IPS-18c (cell line): ENCODE measurements at regions not wholly inside any gene's neighbourhood (a gene's known extent, or its start where the extent isn't known, plus 50 kb on each side); places are given as distances from the start of the nearest gene placed in this dataset.
"Not testable (repeated sequence)": the region's sequence is repeated elsewhere in the genome, so short reads cannot be mapped to it uniquely, and the experiment has no call there.

Source experiments
- H3K4me3 ChIP-seq: 2 replicates; pipeline ENCODE4 v1.7.0; 2013; ENCODE audit warnings: low read depth, mild to moderate bottlenecking, low read length, moderate library complexity; ENCODE audit not compliant: insufficient read depth
- H3K9me3 ChIP-seq: one replicate; pipeline ENCODE4 v1.6.1; 2013; ENCODE audit warnings: mild to moderate bottlenecking, low read length, moderate library complexity; ENCODE audit not compliant: control insufficient read depth, insufficient read depth

DNA sequence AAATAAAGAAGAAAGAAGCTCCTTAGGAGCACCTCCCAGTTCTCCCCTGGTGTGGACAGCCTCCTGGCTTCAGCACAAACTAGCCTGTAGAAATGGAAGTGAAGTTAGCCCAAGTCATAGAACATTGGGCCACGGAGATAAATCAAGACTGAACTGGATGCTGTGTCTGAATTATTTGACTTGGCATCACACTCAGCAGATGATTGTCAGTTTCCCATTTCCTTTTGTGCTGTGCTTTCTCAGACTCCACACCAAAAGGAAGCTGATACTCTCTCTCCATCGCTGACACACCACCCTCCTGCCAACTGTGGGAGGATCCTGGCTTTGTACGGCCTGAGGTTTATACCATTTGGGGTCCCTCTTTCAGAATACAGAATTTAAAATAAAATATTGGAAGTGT, 209.8 kb downstream of the TFAP2A start:
- Histone ChIP-seq H3K4me3 (no peak overlapping the region), H3K9me3 (no peaks in the 10 kb centered on the region)

DNA sequence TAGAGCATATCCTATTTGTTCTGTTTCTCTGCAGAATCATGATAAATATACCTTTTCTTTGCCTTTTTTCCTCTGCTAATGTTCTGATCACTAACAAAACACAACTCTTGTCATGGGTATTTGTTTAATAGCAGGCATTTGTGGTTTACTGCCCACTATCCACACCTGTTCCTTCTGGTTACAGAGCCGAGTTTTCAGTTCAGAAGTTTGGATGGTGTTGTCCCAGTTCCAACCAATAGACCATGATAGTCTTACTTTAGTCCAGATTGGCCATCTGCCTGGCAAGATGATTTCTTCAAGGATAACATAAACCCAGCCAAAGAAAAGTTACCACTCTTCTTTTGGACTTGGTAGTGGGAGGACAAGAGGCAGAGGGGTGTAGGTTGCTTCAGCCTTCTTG, 211.2 kb downstream of the TFAP2A start:
- Histone ChIP-seq H3K4me3 (no peak overlapping the region), H3K9me3 (no peaks in the 10 kb centered on the region)

DNA sequence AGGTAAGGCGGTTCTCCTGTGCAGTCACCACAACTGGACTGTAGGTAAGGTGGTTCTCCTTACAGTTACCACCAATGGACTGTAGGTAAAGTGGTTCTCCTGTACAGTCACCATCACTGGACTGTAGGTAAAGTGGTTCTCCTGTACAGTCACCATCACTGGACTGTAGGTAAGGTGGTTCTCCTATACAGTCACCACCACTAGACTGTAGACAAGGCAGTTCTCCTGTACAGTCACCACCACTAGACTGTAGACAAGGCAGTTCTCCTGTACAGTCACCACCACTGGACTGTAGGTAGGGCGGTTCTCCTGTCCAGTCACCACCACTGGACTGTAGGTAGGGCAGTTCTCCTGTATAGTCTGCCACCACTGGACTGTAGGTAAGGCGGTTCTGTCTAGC, 212.3 kb downstream of the TFAP2A start:
- H3K4me3 ChIP-seq = no peak overlapping the region
- no peaks in the 10 kb centered on the region for H3K9me3 ChIP-seq

DNA sequence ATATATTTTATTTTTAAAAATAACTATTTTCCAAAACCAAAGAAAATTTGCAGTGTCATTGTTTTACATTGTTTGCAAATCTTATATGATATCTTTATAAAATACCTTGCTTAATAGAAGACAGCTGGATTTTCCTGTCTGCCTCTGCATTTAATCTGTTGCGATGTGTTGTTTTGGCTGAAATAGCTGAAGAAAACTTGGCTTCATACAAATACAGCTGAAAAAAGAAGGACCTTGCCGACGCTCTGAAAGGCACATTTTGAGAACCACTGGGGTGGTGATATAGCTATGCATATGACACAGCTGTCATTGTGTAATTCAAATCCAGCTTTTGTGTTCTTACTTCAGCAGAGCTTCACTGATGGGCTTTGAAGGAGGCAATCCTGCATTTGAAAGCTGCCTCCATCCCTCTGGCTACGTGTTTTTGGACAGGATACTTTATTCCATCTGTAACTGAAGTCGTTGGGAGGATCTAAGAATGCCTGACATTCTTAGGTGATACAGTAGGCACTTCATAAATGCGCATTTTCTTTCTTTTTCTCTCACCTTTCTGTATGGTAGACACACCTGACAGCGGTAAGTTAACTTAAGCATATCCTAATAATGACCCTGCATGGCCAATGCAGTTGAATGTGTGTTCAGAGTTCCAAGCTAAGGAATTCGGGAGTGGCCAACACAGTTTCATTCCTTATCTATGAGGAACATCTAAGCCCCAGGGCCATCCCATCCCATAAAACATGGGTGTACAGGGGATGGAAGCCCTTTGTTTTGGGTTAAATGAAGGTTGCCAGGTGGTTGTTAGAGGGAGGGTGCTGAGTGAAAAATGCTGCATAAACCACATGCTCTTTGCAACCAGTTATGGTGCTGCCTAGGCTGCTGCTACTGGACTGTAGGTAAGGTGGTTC, 213.0 kb downstream of the TFAP2A start:
- Histone ChIP-seq H3K9me3 (no peaks in the 10 kb centered on the region), H3K4me3 (no peak overlapping the region)

DNA sequence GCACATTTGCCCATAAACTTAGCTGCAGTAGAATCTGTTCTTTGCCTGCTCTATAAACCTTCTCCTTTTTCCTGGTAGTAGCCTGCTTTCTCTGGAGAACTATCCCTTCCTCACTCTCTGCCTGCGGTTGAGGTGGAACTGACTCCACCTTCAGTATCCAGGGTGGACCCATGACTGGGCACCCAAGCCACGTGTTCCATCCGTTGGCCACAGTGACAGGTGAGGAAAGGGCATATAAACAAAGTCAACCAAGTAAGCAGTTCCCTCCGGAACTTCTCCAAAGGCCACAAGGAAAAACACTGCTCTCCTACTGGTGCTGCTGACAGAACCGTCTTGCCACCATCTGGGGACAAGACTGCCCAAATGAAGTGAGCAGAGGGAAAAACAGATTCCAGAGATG, 218.8 kb downstream of the TFAP2A start:
- Histone ChIP-seq H3K4me3 (no peak overlapping the region), H3K9me3 (no peaks in the 10 kb centered on the region)

DNA sequence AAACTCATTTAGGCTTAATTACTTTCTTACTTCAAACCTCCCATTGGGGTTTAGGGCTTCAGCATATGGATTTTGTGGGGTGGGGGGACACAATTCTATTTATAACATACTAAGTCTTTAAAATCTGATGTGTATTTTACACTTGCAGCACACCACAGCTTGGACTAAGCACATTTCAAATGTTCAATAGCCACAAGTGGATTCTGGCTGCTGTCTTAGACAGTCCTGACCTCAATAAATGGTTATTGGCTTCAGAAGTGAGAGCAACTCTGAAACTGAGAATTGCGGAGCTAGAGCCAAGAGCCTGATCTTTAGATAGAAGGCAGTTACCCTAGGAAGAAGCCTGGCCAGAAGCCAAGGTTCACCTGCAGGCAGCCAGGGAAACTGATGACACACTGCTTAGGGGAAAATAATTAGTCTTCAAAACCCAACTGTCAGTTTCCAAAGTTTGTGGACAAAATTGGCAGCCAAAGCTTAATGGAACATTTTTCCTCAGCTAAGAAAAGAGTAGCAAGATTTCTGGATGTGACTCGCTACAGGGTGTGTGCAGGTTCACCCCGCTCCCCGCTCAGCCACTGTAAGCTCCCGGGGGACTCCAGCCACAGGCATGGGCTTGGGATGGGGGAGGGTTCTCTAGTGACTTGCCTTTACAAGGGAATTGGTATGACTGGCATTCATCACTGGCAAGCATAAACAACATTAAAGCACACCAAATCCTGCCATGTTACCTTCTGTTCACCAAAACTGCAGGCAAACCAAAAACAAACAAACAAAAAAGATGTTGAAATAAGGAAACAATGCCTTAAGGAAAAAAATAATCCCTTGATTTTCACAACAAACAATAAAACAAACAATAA, 219.8 kb downstream of the TFAP2A start:
- no peaks in the 10 kb centered on the region for H3K9me3 ChIP-seq
- H3K4me3 ChIP-seq = no peak overlapping the region

DNA sequence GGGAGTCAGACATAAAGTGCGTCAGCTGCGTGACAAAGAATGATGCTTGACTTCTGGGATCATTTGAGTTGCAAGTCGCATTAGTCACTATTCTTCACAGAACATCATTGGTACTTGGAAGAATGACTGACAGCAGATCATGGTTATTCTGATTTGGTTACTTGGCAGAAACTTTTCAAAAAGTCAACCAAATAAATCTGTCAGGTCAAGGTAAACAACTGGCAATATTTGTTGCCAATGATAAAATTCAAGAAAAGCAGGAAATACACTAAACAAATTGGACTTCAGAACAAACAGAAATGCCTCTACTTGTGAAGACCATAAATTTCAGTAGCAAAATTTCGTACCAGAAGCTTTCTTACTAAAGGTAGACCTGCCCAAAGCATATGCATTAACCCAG, 221.6 kb downstream of the TFAP2A start:
- H3K4me3 ChIP-seq = no peak overlapping the region

DNA sequence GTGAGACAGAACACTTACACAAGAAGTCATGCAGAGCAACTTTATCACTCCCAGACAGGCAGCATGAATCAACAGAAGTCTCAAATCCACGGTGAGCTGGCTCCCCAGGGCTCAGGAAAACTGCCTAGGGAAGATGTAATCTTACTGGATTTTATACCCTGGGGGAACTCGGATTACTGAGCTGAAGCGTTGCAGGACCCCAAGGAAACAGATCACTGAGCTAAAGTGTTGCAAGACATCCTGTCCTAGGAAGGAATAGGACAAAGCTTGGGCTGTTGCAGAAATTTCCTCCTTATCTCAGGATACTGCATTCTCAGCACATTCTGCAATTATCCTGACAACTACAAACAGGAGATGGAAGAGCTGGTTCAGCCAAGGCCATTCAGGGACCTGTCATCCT, 224.8 kb downstream of the TFAP2A start:
- H3K4me3 ChIP-seq = no peak overlapping the region
- no peaks in the 10 kb centered on the region for H3K9me3 ChIP-seq

More for the DNA sequence above, 221.6 kb downstream of the TFAP2A start:
- no peaks in the 10 kb centered on the region for H3K9me3 ChIP-seq

DNA sequence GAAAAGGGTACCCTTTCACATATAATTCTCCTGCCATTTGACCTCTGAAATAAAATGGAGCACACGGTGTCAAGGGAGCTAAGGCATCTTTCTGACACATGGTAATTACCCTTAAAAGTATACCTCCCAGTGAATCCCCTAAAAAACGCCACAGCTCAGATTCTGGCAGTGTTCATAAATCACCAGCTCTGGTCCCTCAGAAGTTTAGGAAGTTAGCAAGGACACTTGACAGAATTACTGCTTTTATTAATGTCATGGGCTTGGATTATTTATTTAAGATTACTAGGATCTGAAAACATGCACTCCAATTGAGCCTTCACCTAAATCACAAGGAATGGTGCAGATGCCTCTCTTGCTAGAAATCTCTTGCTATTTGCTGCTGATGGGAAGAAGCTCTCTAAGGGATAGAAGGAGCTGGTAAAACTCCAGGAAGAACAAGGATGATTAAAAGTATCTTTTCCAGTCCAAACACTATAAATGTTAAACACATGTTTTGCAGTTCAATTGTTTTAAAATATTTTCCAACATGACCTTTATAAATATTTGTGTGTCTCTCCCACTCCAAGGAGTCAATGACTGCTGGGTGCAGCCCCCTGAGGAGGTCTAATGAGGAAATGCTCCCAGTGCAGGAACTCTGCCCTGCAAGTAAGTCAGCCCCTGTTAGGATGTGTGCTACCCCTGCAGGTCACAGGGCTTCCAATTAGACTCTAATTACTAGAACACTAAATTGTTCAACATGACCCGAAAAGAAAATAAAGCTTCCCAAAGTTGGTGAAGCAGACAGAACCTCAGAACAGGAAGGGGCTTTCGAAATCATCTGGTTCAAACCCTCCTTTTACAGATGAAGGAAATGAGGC, 230.3 kb downstream of the TFAP2A start:
- Histone ChIP-seq H3K4me3 (no peak overlapping the region), H3K9me3 (no peaks in the 10 kb centered on the region)

DNA sequence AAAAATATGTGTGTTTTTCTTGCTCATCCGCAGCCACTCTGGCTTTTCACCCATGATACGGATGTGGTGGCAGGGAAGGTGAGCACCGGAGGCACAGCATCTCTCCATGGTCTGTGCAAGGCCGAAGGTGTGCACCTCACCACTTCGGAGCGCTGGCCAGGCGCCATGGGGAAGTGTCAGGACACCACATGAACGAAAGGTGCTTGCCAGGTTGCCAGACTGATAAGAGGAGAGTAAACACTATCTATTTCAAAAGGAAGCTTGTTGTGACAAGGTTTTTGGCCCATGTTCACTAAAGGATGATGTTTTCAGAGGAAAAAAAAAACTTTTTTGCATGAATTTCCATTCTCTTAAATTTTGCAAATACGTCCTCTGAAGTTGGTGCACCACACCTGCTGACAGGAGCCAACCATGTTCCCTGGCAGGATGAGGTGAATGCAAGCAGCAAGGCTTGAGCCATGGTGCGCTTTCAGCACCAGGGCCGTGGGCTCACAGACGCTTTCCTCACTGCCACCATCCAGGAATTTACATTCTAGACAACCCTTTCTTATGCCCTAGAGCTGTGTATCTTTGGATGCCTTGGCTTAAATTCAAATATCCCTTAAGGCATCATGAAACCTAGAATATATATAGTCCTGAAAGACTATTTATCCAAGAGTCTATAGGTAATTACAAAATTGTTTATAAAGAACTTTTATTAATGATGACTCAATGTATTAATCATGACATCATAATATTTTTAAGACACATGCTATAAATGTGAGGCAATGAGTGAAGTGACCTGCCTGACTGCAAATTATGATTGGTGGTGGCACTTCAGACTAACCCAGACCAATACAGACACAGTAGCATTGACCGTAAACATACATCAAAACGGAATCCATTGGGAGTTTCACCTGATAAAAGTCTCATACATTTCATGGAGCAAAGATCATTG, 234.5 kb downstream of the TFAP2A start:
- no peaks in the 10 kb centered on the region for H3K9me3 ChIP-seq

DNA sequence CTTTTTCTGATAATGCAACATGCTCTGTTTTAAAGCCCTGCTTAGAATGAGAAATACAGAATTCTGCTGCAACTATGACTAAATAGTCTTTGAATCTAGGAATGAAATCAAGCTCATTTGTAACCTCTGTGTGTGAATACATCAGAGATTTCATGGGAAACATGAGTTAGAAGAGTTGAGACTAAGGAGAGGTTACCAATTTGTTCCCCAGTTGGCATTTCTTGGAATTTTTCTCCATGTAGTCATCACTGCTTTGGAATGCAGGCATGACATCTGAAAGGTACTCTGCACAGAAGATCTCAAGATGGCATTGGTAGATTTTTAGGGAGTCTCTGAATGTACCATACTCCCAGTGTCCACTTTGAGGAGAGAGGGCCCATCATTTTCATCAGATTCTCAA, 237.2 kb downstream of the TFAP2A start:
- no peaks in the 10 kb centered on the region for H3K9me3 ChIP-seq
- no peak overlapping the region for H3K4me3 ChIP-seq

More for the DNA sequence above, 234.5 kb downstream of the TFAP2A start:
- no peak overlapping the region for H3K4me3 ChIP-seq

DNA sequence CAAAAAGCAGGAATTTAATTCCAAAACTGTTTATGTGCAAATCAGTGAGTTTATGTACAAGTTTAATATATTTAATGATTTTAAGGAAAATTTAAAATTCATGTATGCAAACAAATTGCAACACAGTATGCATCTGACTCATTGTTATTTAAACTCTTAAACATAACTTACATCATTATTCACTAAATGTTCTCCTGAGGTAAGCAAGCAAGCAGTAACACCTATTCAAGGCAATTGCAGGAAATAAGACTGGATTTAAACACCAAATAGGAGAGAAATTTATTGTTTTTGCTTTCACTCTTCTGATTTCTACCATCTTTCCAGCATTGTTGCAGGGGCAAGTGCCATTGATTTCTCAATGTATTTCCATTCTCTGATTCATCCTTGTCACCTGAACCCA, 239.5 kb downstream of the TFAP2A start:
- no peaks in the 10 kb centered on the region for H3K9me3 ChIP-seq
- H3K4me3 ChIP-seq = no peak overlapping the region

DNA sequence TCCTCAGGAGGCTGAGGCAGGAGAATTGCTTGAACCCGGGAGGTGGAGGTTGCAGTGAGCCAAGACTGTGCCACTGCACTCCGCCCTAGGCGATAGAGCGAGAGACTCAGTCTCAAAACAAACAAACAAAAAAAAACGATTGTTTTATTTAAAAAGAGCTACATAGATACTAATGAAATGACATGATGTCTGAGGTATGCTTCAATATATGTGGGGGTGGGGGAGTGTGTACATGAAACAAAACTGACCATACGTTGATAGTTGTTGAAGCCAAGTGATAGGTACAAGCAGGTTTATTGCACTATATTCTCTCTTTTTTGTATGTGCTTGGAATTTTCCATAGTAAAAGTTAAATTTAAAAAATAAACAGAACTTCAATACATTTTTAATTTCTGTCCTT, 240.1 kb downstream of the TFAP2A start:
- Histone ChIP-seq H3K4me3 (no peak overlapping the region), H3K9me3 (no peaks in the 10 kb centered on the region)

DNA sequence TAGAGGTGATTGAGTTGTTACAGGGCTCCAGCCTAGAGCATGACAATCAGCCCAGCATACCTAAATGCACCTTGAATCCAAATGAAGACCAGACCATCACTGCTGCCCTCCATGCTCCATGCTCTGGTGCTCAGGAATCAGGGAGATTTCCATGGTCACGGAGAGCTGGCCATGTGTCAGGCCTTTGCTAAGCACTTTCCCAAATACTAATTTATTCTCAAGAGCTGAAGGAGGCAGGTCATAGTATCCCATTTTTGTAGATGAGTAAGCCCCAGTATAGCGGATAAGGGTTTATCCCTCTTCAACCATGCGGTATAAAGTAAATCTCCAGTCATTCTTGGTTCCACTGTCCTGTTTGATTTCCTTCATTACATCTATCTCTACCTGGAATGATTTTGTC, 240.8 kb downstream of the TFAP2A start:
- Histone ChIP-seq H3K4me3 (no peak overlapping the region), H3K9me3 (no peaks in the 10 kb centered on the region)

DNA sequence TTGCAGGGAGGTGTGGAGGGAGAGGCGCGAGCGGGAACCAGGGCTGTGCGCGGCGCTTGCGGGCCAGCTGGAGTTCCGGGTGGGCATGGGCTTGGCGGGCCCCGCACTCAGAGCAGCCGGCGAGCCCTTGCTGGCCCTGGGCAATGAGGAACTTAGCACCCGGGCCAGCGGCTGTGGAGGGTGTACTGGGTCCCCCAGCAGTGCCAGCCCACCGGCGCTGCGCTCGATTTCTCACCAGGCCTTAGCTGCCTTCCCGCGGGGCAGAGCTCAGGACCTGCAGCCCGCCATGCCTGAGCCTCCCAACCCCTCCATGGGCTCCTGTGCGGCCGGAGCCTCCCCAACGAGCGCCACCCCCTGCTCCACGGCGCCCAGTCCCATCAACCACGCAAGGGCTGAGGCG, 243.2 kb downstream of the TFAP2A start:
- not testable (repeated sequence) for H3K9me3 ChIP-seq, H3K4me3 ChIP-seq

DNA sequence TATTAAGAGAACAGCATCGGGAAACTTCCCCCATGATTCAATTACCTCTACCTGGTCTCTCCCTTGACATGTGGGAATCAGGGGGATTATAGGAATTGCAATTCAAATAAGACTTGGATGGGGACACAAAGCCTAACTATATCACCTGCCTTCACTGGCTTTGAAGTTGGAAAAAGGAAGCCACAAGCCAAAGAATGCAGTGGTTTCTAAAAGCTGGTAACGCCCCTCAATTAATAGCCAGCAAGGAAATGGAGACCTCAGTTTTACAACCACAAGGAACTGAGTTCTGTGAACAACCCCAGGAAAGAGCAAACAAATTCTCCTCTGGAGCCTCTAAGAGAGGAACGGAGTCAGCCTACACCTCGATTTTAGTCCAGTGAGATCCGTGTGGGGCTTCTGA, 244.1 kb downstream of the TFAP2A start:
- Histone ChIP-seq H3K9me3 (no peaks in the 10 kb centered on the region), H3K4me3 (no peak overlapping the region)
